GM12878 (cell line): ENCODE measurements at regions not wholly inside any gene's neighbourhood (a gene's known extent, or its start where the extent isn't known, plus 50 kb on each side); places are given as distances from the start of the nearest gene placed in this dataset.

Experiments used
- ATAC-seq: fragments of 200-7000 bp; cut with Tn5 transposase; 3 replicates; pipeline ENCODE4 v1.9.1; 2020; ENCODE audit warnings: mild to moderate bottlenecking, moderate library complexity
- BruUV-seq: library from RNA; stranded (reverse); fragments of 400-500 nt; replicated peaks from 2 replicates; lab custom pipeline; 2021; lab: Mats Ljungman, UMichigan
- CTCF ChIA-PET: fragments of 300-600 bp; sonication (Branson Sonifier 250); formaldehyde crosslinking; extraction: SDS; loops from one replicate; lab custom pipeline; 2021; ENCODE audit warnings: inconsistent platforms; lab: Yijun Ruan, JAX
- POLR2A ChIA-PET: fragments of 350-600 bp; formaldehyde crosslinking; extraction: SDS; loops from one replicate; lab custom pipeline; 2021; ENCODE audit warnings: inconsistent platforms; lab: Charles Lee
- RAD21 ChIA-PET: fragments of 300-600 bp; sonication (Branson Sonifier 250); formaldehyde crosslinking; loops from one replicate; lab custom pipeline; 2023; ENCODE audit warnings: antibody characterized with exemption; ENCODE audit not compliant: unreplicated experiment; lab: Charles Lee
- SMC1A ChIA-PET: fragments of 300-600 bp; sonication (Branson Sonifier 250); formaldehyde crosslinking; loops from one replicate; lab custom pipeline; 2023; ENCODE audit not compliant: unreplicated experiment, uncharacterized antibody; lab: Charles Lee
- DNase-seq: peaks from one replicate; pipeline ENCODE4 v3.0.0-alpha.2; 2011; ENCODE audit warnings: low read depth, low spot score
- FAIRE-seq: peaks from 3 replicates; lab custom pipeline; 2011; peaks lifted over from hg19 to GRCh38; lab: Jason Lieb, UNC
- H2AFZ ChIP-seq: 2 replicates; pipeline ENCODE4 v1.6.0; 2011; ENCODE audit warnings: low read depth, low read length, control low read depth; ENCODE audit not compliant: control insufficient read depth
- H3K27ac ChIP-seq: 2 replicates; pipeline ENCODE4 v1.5.1; 2011; ENCODE audit warnings: control low read depth; ENCODE audit not compliant: control insufficient read depth, insufficient read depth
- H3K27me3 ChIP-seq, 2 experiments: replicated peaks in 1 of 2; 2 replicates each; pipeline versions ENCODE4 v1.6.0 to v1.6.1; 2011; ENCODE audit warnings: low read length in 1 of 2; ENCODE audit not compliant: control insufficient read depth in 2 of 2, insufficient read depth in 2 of 2
- H3K36me3 ChIP-seq, 2 experiments: 2 replicates each; pipeline ENCODE4 v1.5.1; 2011; ENCODE audit warnings: low read length in 1 of 2; ENCODE audit not compliant: control insufficient read depth in 2 of 2, insufficient read depth in 2 of 2
- H3K4me1 ChIP-seq: 2 replicates; pipeline ENCODE4 v1.6.1; 2011; ENCODE audit warnings: mild to moderate bottlenecking, low read length, moderate library complexity, mixed read lengths; ENCODE audit not compliant: control insufficient read depth, insufficient read depth
- H3K4me2 ChIP-seq: 2 replicates; pipeline ENCODE4 v1.6.0; 2011; ENCODE audit warnings: control low read depth; ENCODE audit not compliant: control insufficient read depth, insufficient read depth
- H3K4me3 ChIP-seq: fragments of 200-600 bp; sonication (generic); 2 replicates; pipeline ENCODE4 v1.5.1; 2016
- H3K79me2 ChIP-seq: 2 replicates; pipeline ENCODE4 v1.6.0; 2011; ENCODE audit warnings: low read length; ENCODE audit not compliant: control insufficient read depth, insufficient read depth
- H3K9ac ChIP-seq: 2 replicates; pipeline ENCODE4 v1.8.0; 2011; ENCODE audit warnings: low read length, control low read depth, mixed read lengths; ENCODE audit not compliant: control insufficient read depth, insufficient read depth
- H3K9me3 ChIP-seq: replicated peaks from 3 replicates; pipeline ENCODE4 v1.5.1; 2011; ENCODE audit warnings: mild to moderate bottlenecking, low read length; ENCODE audit not compliant: control insufficient read depth, insufficient read depth
- H4K20me1 ChIP-seq: 2 replicates; pipeline ENCODE4 v1.6.0; 2011; ENCODE audit not compliant: control insufficient read depth, insufficient read depth
- CBX3 ChIP-seq: fragments of 200-600 bp; sonication (generic); IDR thresholded peaks from 2 replicates; pipeline ENCODE4 v1.6.1; 2016; ENCODE audit warnings: low read depth, borderline replicate concordance
- FOXK2 ChIP-seq: fragments of 450-650 bp; IDR thresholded peaks from 2 replicates; pipeline ENCODE4 v1.6.1; 2017; ENCODE audit warnings: mild to moderate bottlenecking, moderate library complexity
- IKZF2 ChIP-seq, 2 experiments: fragments of 450-650 bp; IDR thresholded peaks; 2 replicates each; pipeline ENCODE4 v1.6.1; 2017; ENCODE audit warnings: mild to moderate bottlenecking in 2 of 2, moderate library complexity in 2 of 2
- KAT2A ChIP-seq: conservative IDR thresholded peaks from 2 replicates; pipeline ENCODE4 v1.6.1; 2011; ENCODE audit warnings: low read depth, low read length; ENCODE audit not compliant: control insufficient read depth
- RELA ChIP-seq: fragments of 450-650 bp; IDR thresholded peaks from 2 replicates; pipeline ENCODE4 v1.8.0; 2014; ENCODE audit warnings: borderline replicate concordance; ENCODE audit not compliant: partially characterized antibody
- RUNX3 ChIP-seq: IDR thresholded peaks from 2 replicates; pipeline ENCODE4 v1.6.1; 2012; ENCODE audit warnings: low read length, inconsistent platforms
- SRF ChIP-seq, 2 experiments: IDR thresholded peaks; 2 replicates each; pipeline ENCODE4 v1.6.1; 2011; ENCODE audit warnings: low read depth in 2 of 2, low read length in 2 of 2, mild to moderate bottlenecking in 1 of 2, moderate library complexity in 1 of 2
- ZNF24 ChIP-seq: fragments of 450-650 bp; IDR thresholded peaks from 2 replicates; pipeline ENCODE4 v1.6.1; 2017; ENCODE audit warnings: antibody characterized with exemption, mild to moderate bottlenecking
- WGBS: methylation state at CpG from one replicate; pipeline ENCODE4 v1.1.6; 2016; ENCODE audit warnings: low lambda C conversion rate; ENCODE audit not compliant: insufficient replicate concordance, insufficient coverage; ENCODE audit errors: missing lambda C conversion rate; 5-methylcytosine and 5-hydroxymethylcytosine counted together
- in situ Hi-C: fragments of 300-500 bp; cut with MboI; formaldehyde crosslinking; loops from 9 replicates; pipeline ENCODE4 v1.14.3; 2018; ENCODE audit warnings: mixed read lengths
- intact Hi-C: fragments of 100-400 bp; cut with micrococcal nuclease; formaldehyde crosslinking; loops from one replicate; pipeline ENCODE4 v1.14.2; 2022; ENCODE audit not compliant: unreplicated experiment
- TF ChIP-seq, protein P1 (sequence below): fragments of 450-650 bp; IDR thresholded peaks from 2 replicates; pipeline ENCODE4 v1.6.1; 2017; ENCODE audit warnings: borderline replicate concordance
- TF ChIP-seq, protein P2 (sequence below): IDR thresholded peaks from 2 replicates; pipeline ENCODE4 v1.6.1; 2012; ENCODE audit warnings: low read length, inconsistent platforms
- TF ChIP-seq, protein P3 (sequence below): fragments of 450-650 bp; IDR thresholded peaks from 2 replicates; pipeline ENCODE4 v1.6.1; 2017; ENCODE audit warnings: mild to moderate bottlenecking, low read depth, inconsistent platforms; ENCODE audit not compliant: poor library complexity, severe bottlenecking

DNA sequence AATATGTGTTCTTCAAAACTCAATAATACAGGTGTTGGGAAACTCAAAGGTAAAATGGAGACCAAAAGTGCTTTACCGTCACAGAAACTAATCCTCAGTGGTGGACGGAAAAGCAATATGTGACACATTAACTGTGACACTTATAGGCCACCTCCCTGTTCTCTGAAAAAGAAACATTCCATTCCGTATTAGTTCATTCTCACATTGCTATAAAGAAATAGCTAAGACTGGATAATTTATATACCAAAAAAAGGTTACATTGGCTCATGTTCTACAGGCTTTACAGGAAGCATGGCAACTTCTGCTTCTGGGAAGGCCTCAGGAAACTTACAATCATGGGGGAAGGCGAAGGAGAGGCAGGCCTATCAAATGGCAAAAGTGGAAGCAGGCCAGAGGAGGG is 435.3 kb upstream of the HTR2A start:
- CTCF ChIA-PET, result no interaction called here
- ATAC-seq (no peak), DNase-seq (no peak), FAIRE-seq (no peak)
- Histone ChIP-seq H3K4me2 (no peak overlapping the region), H4K20me1 (no peaks in the 10 kb centered on the region), H2AFZ (no peak overlapping the region), H3K27me3 (no peaks in the 10 kb centered on the region), H3K9me3 (no peaks in the 10 kb centered on the region), H3K9ac (no peak overlapping the region), H3K4me3 (no peak overlapping the region), H3K27ac (no peak overlapping the region), H3K36me3 (no peaks in the 10 kb centered on the region), H3K4me1 (no peaks in the 10 kb centered on the region), H3K79me2 (no peaks in the 10 kb centered on the region)
- RAD21 ChIA-PET, result no interaction called here
- SMC1A ChIA-PET, result no interaction called here
- BruUV-seq, result no TSS peak
- intact Hi-C loops, result no loop called here
- in situ Hi-C loops, result no loop called here
- TF ChIP-seq ZNF24 (no peak), SRF (IDR thresholded peaks at IDR 0.05; ENCODE audit: low read depth in 2 of 2, low read length in 2 of 2) (no peak), RUNX3 (no peak), RELA (no peak), FOXK2 (no peak), IKZF2 (IDR thresholded peaks at IDR 0.05) (no peak), CBX3 (no peak), KAT2A (no peak)
- TF ChIP-seq, protein P1, sequence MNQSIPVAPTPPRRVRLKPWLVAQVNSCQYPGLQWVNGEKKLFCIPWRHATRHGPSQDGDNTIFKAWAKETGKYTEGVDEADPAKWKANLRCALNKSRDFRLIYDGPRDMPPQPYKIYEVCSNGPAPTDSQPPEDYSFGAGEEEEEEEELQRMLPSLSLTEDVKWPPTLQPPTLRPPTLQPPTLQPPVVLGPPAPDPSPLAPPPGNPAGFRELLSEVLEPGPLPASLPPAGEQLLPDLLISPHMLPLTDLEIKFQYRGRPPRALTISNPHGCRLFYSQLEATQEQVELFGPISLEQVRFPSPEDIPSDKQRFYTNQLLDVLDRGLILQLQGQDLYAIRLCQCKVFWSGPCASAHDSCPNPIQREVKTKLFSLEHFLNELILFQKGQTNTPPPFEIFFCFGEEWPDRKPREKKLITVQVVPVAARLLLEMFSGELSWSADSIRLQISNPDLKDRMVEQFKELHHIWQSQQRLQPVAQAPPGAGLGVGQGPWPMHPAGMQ, result no peak
- TF ChIP-seq, protein P2, sequence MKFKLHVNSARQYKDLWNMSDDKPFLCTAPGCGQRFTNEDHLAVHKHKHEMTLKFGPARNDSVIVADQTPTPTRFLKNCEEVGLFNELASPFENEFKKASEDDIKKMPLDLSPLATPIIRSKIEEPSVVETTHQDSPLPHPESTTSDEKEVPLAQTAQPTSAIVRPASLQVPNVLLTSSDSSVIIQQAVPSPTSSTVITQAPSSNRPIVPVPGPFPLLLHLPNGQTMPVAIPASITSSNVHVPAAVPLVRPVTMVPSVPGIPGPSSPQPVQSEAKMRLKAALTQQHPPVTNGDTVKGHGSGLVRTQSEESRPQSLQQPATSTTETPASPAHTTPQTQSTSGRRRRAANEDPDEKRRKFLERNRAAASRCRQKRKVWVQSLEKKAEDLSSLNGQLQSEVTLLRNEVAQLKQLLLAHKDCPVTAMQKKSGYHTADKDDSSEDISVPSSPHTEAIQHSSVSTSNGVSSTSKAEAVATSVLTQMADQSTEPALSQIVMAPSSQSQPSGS, result no peak
- TF ChIP-seq, protein P3, sequence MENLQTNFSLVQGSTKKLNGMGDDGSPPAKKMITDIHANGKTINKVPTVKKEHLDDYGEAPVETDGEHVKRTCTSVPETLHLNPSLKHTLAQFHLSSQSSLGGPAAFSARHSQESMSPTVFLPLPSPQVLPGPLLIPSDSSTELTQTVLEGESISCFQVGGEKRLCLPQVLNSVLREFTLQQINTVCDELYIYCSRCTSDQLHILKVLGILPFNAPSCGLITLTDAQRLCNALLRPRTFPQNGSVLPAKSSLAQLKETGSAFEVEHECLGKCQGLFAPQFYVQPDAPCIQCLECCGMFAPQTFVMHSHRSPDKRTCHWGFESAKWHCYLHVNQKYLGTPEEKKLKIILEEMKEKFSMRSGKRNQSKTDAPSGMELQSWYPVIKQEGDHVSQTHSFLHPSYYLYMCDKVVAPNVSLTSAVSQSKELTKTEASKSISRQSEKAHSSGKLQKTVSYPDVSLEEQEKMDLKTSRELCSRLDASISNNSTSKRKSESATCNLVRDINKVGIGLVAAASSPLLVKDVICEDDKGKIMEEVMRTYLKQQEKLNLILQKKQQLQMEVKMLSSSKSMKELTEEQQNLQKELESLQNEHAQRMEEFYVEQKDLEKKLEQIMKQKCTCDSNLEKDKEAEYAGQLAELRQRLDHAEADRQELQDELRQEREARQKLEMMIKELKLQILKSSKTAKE, result no peak
- 33% methylated on average over 4 of the region's 4 CpGs for WGBS
- POLR2A ChIA-PET, result no interaction called here
